ENCODE measurements at regions not wholly inside any gene's neighbourhood (a gene's known extent, or its start where the extent isn't known, plus 50 kb on each side); places are given as distances from the start of the nearest gene placed in this dataset.

DNA sequence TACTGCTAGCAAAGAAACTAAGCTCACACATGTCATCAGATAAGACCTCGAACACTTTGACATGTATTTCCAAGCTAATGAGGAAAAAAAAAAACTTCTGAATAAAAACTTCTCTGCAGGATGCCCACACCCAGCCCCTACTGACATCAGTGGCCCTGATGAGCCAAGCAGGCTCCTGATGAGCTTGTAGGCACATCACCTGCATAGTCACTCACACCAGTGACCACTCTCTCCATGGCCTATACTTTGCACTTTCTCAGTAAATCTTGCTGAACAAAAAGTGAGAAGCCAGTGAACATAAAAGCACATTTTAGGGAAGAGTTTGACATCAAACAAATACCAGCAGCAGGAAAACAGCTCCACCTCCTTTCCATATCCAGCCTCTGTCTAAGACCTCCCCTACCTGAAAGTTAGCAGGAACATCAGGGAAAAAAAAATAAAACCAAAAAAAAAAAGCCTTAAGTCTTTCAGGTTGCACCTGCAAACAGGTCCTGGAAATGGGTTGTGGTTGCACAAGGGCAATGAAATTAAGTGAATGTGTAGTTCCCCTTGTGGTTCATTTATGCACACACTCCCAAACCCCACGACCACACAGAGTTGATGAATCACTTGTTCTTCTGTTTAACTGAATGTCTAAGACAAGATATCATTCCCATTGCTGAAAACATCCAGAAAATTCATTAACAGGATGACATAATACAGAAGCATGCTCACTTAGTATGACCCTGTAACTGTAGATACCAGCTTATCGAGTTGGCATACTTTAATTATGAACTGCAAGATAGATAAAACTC, 205.2 kb upstream of the PDE1C start:
- H3K27ac Mint-ChIP-seq (ENCODE audit: unreplicated experiment) = no peak overlapping the region
- H3K9me3 Mint-ChIP-seq (ENCODE audit: low read depth, unreplicated experiment) = no peaks in the 10 kb centered on the region
- no TSS peak for BruUV-seq (replicated peaks)
- no peak for DNase-seq
- no peaks in the 10 kb centered on the region for H3K36me3 Mint-ChIP-seq (ENCODE audit: insufficient read depth, unreplicated experiment)
- H3K4me1 Mint-ChIP-seq (ENCODE audit: low read depth, unreplicated experiment) = no peaks in the 10 kb centered on the region
- TF ChIP-seq, protein P1, sequence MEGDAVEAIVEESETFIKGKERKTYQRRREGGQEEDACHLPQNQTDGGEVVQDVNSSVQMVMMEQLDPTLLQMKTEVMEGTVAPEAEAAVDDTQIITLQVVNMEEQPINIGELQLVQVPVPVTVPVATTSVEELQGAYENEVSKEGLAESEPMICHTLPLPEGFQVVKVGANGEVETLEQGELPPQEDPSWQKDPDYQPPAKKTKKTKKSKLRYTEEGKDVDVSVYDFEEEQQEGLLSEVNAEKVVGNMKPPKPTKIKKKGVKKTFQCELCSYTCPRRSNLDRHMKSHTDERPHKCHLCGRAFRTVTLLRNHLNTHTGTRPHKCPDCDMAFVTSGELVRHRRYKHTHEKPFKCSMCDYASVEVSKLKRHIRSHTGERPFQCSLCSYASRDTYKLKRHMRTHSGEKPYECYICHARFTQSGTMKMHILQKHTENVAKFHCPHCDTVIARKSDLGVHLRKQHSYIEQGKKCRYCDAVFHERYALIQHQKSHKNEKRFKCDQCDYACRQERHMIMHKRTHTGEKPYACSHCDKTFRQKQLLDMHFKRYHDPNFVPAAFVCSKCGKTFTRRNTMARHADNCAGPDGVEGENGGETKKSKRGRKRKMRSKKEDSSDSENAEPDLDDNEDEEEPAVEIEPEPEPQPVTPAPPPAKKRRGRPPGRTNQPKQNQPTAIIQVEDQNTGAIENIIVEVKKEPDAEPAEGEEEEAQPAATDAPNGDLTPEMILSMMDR (IDR thresholded peaks at IDR 0.05; ENCODE audit: unreplicated experiment) = no peak
- CTCF ChIA-PET = no interaction called here
- H3K27me3 Mint-ChIP-seq (ENCODE audit: unreplicated experiment) = peaks cover 89% of the 10 kb centered on the region
- intact Hi-C loops (cut with micrococcal nuclease; ENCODE audit: unreplicated experiment) = no loop called here
- no peak overlapping the region for H3K4me3 Mint-ChIP-seq (ENCODE audit: low read depth, unreplicated experiment)

DNA sequence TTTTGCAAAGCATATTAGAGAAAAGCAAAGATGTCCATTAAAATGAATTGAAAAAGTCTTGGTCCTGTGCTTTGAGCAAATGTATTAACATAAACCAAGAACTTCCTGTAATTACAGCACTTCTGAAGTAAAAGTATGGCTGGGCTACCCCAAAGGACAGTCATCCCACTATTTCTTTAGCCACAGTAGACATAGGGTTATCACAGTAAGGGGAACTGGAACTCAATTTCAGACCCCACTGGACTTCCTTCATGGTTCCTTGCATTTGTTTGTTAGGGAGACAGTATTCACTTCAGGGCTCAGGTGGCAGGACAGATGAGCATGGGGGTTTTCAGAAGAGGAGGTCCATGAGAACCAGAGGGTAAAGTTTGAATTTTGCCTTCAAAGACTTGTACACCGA, 203.1 kb upstream of the PDE1C start:
- no peaks in the 10 kb centered on the region for H3K9me3 Mint-ChIP-seq (ENCODE audit: low read depth, unreplicated experiment)
- no peak for DNase-seq
- no peaks in the 10 kb centered on the region for H3K36me3 Mint-ChIP-seq (ENCODE audit: insufficient read depth, unreplicated experiment)
- TF ChIP-seq, protein P1 (IDR thresholded peaks at IDR 0.05; ENCODE audit: unreplicated experiment) = no peak
- intact Hi-C loops (cut with micrococcal nuclease; ENCODE audit: unreplicated experiment) = no loop called here
- H3K4me1 Mint-ChIP-seq (ENCODE audit: low read depth, unreplicated experiment) = no peaks in the 10 kb centered on the region
- CTCF ChIA-PET = interaction anchor here (1.5 kb wide), 1 partner anchor 63 kb away, joined by 4 read pairs; no protein-coding TSS in a partner anchor
- no peak overlapping the region for H3K27ac Mint-ChIP-seq (ENCODE audit: unreplicated experiment)
- peaks cover 81% of the 10 kb centered on the region for H3K27me3 Mint-ChIP-seq (ENCODE audit: unreplicated experiment)
- BruUV-seq (replicated peaks) = no TSS peak
- H3K4me3 Mint-ChIP-seq (ENCODE audit: low read depth, unreplicated experiment) = no peak overlapping the region

- BruUV-seq (replicated peaks) = no TSS peak
- DNase-seq = no peak
- TF ChIP-seq, protein P1 (IDR thresholded peaks at IDR 0.05; ENCODE audit: unreplicated experiment) = no peak
- Mint-ChIP-seq H3K36me3 (ENCODE audit: insufficient read depth, unreplicated experiment) (no peaks in the 10 kb centered on the region), H3K4me1 (ENCODE audit: low read depth, unreplicated experiment) (no peaks in the 10 kb centered on the region), H3K4me3 (ENCODE audit: low read depth, unreplicated experiment) (no peak overlapping the region), H3K27me3 (ENCODE audit: unreplicated experiment) (peaks cover 82% of the 10 kb centered on the region), H3K27ac (ENCODE audit: unreplicated experiment) (no peak overlapping the region), H3K9me3 (ENCODE audit: low read depth, unreplicated experiment) (no peaks in the 10 kb centered on the region)
- CTCF ChIA-PET = no interaction called here
- intact Hi-C loops (cut with micrococcal nuclease; ENCODE audit: unreplicated experiment) = no loop called here
Observed at GRCh38 chr7:32266932-32267475, 196.8 kb upstream of the PDE1C start.

GRCh38 chr7:32264702-32265284, 194.6 kb upstream of the PDE1C start:
- CTCF ChIA-PET = no interaction called here
- BruUV-seq (replicated peaks) = no TSS peak
- peaks cover 6% of the 10 kb centered on the region for H3K4me1 Mint-ChIP-seq (ENCODE audit: low read depth, unreplicated experiment)
- no peaks in the 10 kb centered on the region for H3K36me3 Mint-ChIP-seq (ENCODE audit: insufficient read depth, unreplicated experiment)
- peaks cover 69% of the 10 kb centered on the region for H3K27me3 Mint-ChIP-seq (ENCODE audit: unreplicated experiment)
- intact Hi-C loops (cut with micrococcal nuclease; ENCODE audit: unreplicated experiment) = no loop called here
- no peaks in the 10 kb centered on the region for H3K9me3 Mint-ChIP-seq (ENCODE audit: low read depth, unreplicated experiment)
- TF ChIP-seq, protein P1 (IDR thresholded peaks at IDR 0.05; ENCODE audit: unreplicated experiment) = no peak
- no peak overlapping the region for H3K27ac Mint-ChIP-seq (ENCODE audit: unreplicated experiment)
- H3K4me3 Mint-ChIP-seq (ENCODE audit: low read depth, unreplicated experiment) = no peak overlapping the region
- no peak for DNase-seq
